G401 (cell line): ENCODE measurements at regions not wholly inside any gene's neighbourhood (a gene's known extent, or its start where the extent isn't known, plus 50 kb on each side); places are given as distances from the start of the nearest gene placed in this dataset.

ENCODE experiments used
- DNase-seq: peaks from one replicate; pipeline ENCODE4 v3.0.0-alpha.2; 2015; ENCODE audit warnings: low spot score
- in situ Hi-C: cut with HindIII; loops from 2 replicates; pipeline ENCODE4 v1.10.0; 2016; ENCODE audit warnings: low sequenced_read_pairs, mixed read lengths

- no peak for DNase-seq
- in situ Hi-C loops: no loop called here
Measured at GRCh38 chr16:85431431-85432124, 181.5 kb upstream of the GSE1 start.

- in situ Hi-C loops: no loop called here
- no peak for DNase-seq
Measured at GRCh38 chr16:85432606-85433005, 180.5 kb upstream of the GSE1 start.

- DNase-seq: no peak
- in situ Hi-C loops: no loop called here
Measured at GRCh38 chr16:85433477-85433876, 179.6 kb upstream of the GSE1 start.

- in situ Hi-C loops: no loop called here
- DNase-seq: no peak
Measured at GRCh38 chr16:85435286-85435685, 177.8 kb upstream of the GSE1 start.

- in situ Hi-C loops: no loop called here
- DNase-seq: no peak
Measured at GRCh38 chr16:85435700-85436099, 177.4 kb upstream of the GSE1 start.

GRCh38 chr16:85436207-85436606, 176.9 kb upstream of the GSE1 start:
- in situ Hi-C loops: no loop called here
- DNase-seq: peak; percentile 48

GRCh38 chr16:85436636-85437165, 176.4 kb upstream of the GSE1 start:
- no peak for DNase-seq

GRCh38 chr16:85437166-85438052, 175.7 kb upstream of the GSE1 start:
- peak; percentile 50 for DNase-seq

More at GRCh38 chr16:85436636-85437165, 176.4 kb upstream of the GSE1 start:
- in situ Hi-C loops: no loop called here

GRCh38 chr16:85438981-85439685, 174.0 kb upstream of the GSE1 start:
- in situ Hi-C loops: no loop called here
- no peak for DNase-seq

More at GRCh38 chr16:85437166-85438052, 175.7 kb upstream of the GSE1 start:
- in situ Hi-C loops: no loop called here

- no peak for DNase-seq
- in situ Hi-C loops: no loop called here
Measured at GRCh38 chr16:85440744-85441143, 172.4 kb upstream of the GSE1 start.

- in situ Hi-C loops: no loop called here
Measured at GRCh38 chr16:85441189-85441889, 171.8 kb upstream of the GSE1 start.

GRCh38 chr16:85441890-85442670, 171.0 kb upstream of the GSE1 start:
- no peak for DNase-seq
- in situ Hi-C loops: no loop called here

More at GRCh38 chr16:85441189-85441889, 171.8 kb upstream of the GSE1 start:
- DNase-seq: no peak

- in situ Hi-C loops: no loop called here
- DNase-seq: no peak
Measured at GRCh38 chr16:85443116-85443515, 170.0 kb upstream of the GSE1 start.

GRCh38 chr16:85443531-85443930, 169.6 kb upstream of the GSE1 start:
- no peak for DNase-seq
- in situ Hi-C loops: no loop called here

GRCh38 chr16:85445064-85445778, 167.9 kb upstream of the GSE1 start:
- in situ Hi-C loops: no loop called here
- peak; percentile 93 for DNase-seq

- peak; percentile 62 for DNase-seq
- in situ Hi-C loops: no loop called here
Measured at GRCh38 chr16:85445779-85446222, 167.3 kb upstream of the GSE1 start.

- in situ Hi-C loops: no loop called here
Measured at GRCh38 chr16:85446951-85447692, 166.0 kb upstream of the GSE1 start.

More at GRCh38 chr16:85446951-85447692, 166.0 kb upstream of the GSE1 start:
- no peak for DNase-seq
